Natural killer cell (primary cell): ENCODE measurements at regions not wholly inside any gene's neighbourhood (a gene's known extent, or its start where the extent isn't known, plus 50 kb on each side); places are given as distances from the start of the nearest gene placed in this dataset.

Source experiments
- ATAC-seq, 3 donors: fragments of 150-1000 bp in 2 of 3; fragments of 200-7000 bp in 1 of 3; cut with Tn5 transposase; 1 replicate in 1 of 3; 2 replicates in 2 of 3; pipeline ENCODE4 v1.10.0; 2021; ENCODE audit warnings: mild to moderate bottlenecking in 2 of 3, moderate library complexity in 2 of 3
- DNase-seq, 2 donors: peaks; one replicate each; pipeline versions ENCODE4 v3.0.0 to v3.0.0-alpha.2; 2013 to 2021; ENCODE audit warnings: mixed read lengths in 1 of 2
- H3K27ac ChIP-seq: one replicate; pipeline ENCODE4 v1.5.1; 2013; ENCODE audit warnings: mild to moderate bottlenecking, low read length
- H3K27me3 ChIP-seq: one replicate; pipeline ENCODE4 v1.6.1; 2013; ENCODE audit warnings: low read length; ENCODE audit not compliant: control insufficient read depth, insufficient read depth
- H3K36me3 ChIP-seq: one replicate; pipeline ENCODE4 v1.6.1; 2013; ENCODE audit warnings: low read length; ENCODE audit not compliant: control insufficient read depth, insufficient read depth
- H3K4me1 ChIP-seq: one replicate; pipeline ENCODE4 v1.6.1; 2013; ENCODE audit warnings: low read length; ENCODE audit not compliant: control insufficient read depth, insufficient read depth
- H3K4me3 ChIP-seq: one replicate; pipeline ENCODE4 v1.5.1; 2013; ENCODE audit warnings: low read length
- H3K9me3 ChIP-seq: one replicate; pipeline ENCODE4 v1.6.1; 2013; ENCODE audit warnings: low read length; ENCODE audit not compliant: control insufficient read depth, insufficient read depth
- H3K27ac Mint-ChIP-seq, 2 donors: one replicate each; pipeline ENCODE4 v1.8.0; 2022; ENCODE audit warnings: mild to moderate bottlenecking in 2 of 2, mixed read lengths in 2 of 2, moderate library complexity in 1 of 2
- H3K27me3 Mint-ChIP-seq, 2 donors: one replicate each; pipeline ENCODE4 v1.8.0; 2022; ENCODE audit warnings: low read depth in 2 of 2, mixed read lengths in 2 of 2
- H3K36me3 Mint-ChIP-seq: one replicate; pipeline ENCODE4 v1.8.0; 2022; ENCODE audit warnings: mixed read lengths
- H3K4me1 Mint-ChIP-seq, 2 donors: one replicate each; pipeline ENCODE4 v1.8.0; 2022; ENCODE audit warnings: mixed read lengths in 2 of 2
- H3K4me3 Mint-ChIP-seq: one replicate; pipeline ENCODE4 v1.8.0; 2022; ENCODE audit warnings: mild to moderate bottlenecking, moderate library complexity, mixed read lengths
- H3K9me3 Mint-ChIP-seq, 2 donors: one replicate each; pipeline ENCODE4 v1.8.0; 2022; ENCODE audit warnings: mixed read lengths in 2 of 2
- WGBS: methylation state at CpG from one replicate; pipeline ENCODE4 v1.1.7; 2013; ENCODE audit warnings: missing lambda C conversion rate; ENCODE audit not compliant: insufficient coverage; 5-methylcytosine and 5-hydroxymethylcytosine counted together
- intact Hi-C: fragments of 100-400 bp; cut with micrococcal nuclease; formaldehyde crosslinking; loops from one replicate; pipeline ENCODE4 v1.14.2; 2022
- TF ChIP-seq, protein P1 (sequence below): fragments of 200-600 bp; IDR thresholded peaks from one replicate; pipeline ENCODE4 v1.8.0; 2022; ENCODE audit warnings: antibody characterized with exemption

DNA sequence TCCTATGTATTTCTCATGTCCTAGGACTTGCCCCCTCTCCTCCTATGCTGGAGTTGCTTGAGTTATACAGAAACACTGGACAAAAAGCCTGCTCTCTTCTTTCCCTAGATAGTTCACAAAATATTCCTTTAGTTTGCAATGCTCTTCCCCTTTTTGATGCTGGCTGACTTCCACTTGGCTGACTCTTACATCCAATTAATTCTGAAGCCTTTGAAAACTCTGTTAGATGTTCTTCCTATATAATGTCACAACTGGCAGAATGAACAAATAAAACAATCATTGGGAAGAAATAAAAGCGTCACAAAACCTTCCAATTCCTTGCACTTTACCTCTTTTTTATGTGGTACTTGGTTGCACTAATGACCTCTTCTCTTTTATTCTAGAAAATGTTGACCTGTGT, 253.8 kb upstream of the CITED2 start:
- 63% methylated on average over 1 of the region's 1 CpG for WGBS
- no peaks in the 10 kb centered on the region for H3K36me3 ChIP-seq
- peaks cover 3% of the 10 kb centered on the region for H3K27me3 ChIP-seq
- Mint-ChIP-seq H3K9me3 (no peaks in the 10 kb centered on the region), H3K27me3 (peaks cover 8 to 25% of the 10 kb centered on the region in 2 donors), H3K36me3 (no peaks in the 10 kb centered on the region), H3K4me1 (peaks cover 4 to 5% of the 10 kb centered on the region in 2 donors), H3K27ac (no peak overlapping the region), H3K4me3 (no peak overlapping the region)
- ATAC-seq (no peak), DNase-seq (no peak)
- H3K4me1 ChIP-seq = peaks cover 2% of the 10 kb centered on the region
- no peak overlapping the region for H3K4me3 ChIP-seq
- TF ChIP-seq, protein P1, sequence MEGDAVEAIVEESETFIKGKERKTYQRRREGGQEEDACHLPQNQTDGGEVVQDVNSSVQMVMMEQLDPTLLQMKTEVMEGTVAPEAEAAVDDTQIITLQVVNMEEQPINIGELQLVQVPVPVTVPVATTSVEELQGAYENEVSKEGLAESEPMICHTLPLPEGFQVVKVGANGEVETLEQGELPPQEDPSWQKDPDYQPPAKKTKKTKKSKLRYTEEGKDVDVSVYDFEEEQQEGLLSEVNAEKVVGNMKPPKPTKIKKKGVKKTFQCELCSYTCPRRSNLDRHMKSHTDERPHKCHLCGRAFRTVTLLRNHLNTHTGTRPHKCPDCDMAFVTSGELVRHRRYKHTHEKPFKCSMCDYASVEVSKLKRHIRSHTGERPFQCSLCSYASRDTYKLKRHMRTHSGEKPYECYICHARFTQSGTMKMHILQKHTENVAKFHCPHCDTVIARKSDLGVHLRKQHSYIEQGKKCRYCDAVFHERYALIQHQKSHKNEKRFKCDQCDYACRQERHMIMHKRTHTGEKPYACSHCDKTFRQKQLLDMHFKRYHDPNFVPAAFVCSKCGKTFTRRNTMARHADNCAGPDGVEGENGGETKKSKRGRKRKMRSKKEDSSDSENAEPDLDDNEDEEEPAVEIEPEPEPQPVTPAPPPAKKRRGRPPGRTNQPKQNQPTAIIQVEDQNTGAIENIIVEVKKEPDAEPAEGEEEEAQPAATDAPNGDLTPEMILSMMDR = no peak
- intact Hi-C loops = no loop called here
- H3K27ac ChIP-seq = no peak overlapping the region
- H3K9me3 ChIP-seq = no peaks in the 10 kb centered on the region

DNA sequence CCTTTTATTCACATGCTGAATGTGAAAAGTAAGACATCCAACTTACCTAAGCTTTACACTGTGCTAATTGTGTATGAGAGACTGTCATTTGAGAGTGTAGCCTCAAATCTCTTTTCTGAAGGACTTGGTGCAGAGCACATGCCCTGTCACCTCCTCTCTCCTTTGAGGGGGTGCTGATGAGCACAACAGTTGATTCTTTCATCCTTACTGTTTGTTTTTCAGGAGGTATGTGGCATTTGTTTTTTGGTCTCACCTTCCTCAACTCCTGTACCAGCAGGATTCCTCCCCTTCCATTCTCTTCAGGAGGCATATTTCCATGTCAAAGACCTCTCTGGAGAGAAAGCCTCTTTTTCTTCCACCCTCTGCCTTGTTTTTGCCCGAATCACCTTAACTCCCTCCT, 252.6 kb upstream of the CITED2 start:
- H3K27me3 ChIP-seq = peaks cover 3% of the 10 kb centered on the region
- Mint-ChIP-seq H3K36me3 (no peaks in the 10 kb centered on the region), H3K4me3 (no peak overlapping the region), H3K9me3 (no peaks in the 10 kb centered on the region), H3K27me3 (peaks cover 6 to 16% of the 10 kb centered on the region in 2 donors), H3K27ac (no peak overlapping the region), H3K4me1 (peaks cover 4 to 5% of the 10 kb centered on the region in 2 donors)
- 93% methylated on average over 1 of the region's 1 CpG for WGBS
- no peaks in the 10 kb centered on the region for H3K9me3 ChIP-seq
- no peak overlapping the region for H3K4me3 ChIP-seq
- intact Hi-C loops = no loop called here
- TF ChIP-seq, protein P1 = no peak
- ATAC-seq (peak in 1 of 3 donors; percentile 19), DNase-seq (no peak)
- no peaks in the 10 kb centered on the region for H3K36me3 ChIP-seq
- H3K4me1 ChIP-seq = peaks cover 2% of the 10 kb centered on the region
- H3K27ac ChIP-seq = no peak overlapping the region

DNA sequence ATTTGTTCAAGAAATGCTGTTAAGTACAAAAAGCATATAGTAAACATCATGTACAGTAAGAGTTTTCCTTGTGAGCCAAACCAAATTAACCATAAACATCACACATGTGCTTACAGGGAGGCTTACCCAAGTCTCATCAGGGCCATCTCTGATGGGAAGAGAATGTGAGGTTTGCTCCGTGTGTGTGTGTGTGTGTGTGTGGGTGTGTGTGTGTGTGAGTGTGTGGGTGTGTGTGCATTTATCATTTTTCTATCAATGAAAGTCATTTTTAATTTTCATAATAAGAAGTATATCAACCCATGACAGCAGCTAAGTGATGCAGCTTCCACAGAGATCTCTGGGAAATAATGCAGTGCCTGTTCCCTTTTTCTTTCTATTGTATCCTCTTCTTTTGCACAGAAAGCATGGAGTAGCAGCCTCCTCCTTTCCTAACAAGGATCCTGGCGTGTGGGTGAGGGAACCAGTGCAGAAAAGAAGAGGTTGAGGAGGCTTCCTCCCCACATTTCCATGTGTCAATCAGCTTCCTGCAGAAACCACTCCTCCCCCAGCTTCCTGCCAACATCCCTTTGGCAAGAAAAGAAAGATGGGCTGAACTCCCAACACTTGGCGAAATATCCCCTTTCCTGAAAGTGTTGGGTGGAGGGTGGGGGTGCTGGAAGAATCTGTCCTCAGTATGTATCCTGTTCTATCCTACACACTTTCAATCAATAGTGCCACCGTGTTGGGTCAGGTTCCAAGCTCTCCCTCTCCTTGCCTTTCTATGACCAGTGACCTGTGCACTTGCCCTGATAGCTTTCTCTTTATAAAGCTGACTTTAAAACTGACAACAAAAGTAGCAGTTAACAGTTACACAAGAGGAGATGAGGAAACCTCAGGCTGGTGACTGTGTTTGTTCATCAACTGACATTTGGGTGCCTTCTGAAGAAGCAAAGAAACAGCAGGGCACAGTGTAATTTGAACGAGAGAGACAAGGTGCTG, 251.8 kb upstream of the CITED2 start:
- Histone ChIP-seq H3K4me3 (no peak overlapping the region), H3K27ac (no peak overlapping the region), H3K27me3 (peaks cover 3% of the 10 kb centered on the region), H3K36me3 (no peaks in the 10 kb centered on the region), H3K9me3 (no peaks in the 10 kb centered on the region), H3K4me1 (peaks cover 2% of the 10 kb centered on the region)
- no peak for DNase-seq
- peaks cover 4 to 5% of the 10 kb centered on the region in 2 donors for H3K4me1 Mint-ChIP-seq
- TF ChIP-seq, protein P1 = no peak
- 45% methylated on average over 3 of the region's 5 CpGs for WGBS
- peak in 1 of 3 donors; percentile 39 for ATAC-seq
- no peak overlapping the region for H3K4me3 Mint-ChIP-seq
- no peaks in the 10 kb centered on the region for H3K9me3 Mint-ChIP-seq
- no peak overlapping the region for H3K27ac Mint-ChIP-seq
- no peaks in the 10 kb centered on the region for H3K36me3 Mint-ChIP-seq
- H3K27me3 Mint-ChIP-seq = peaks cover 6 to 8% of the 10 kb centered on the region in 2 donors
- intact Hi-C loops = no loop called here
